Upper lobe of left lung (tissue), 6 donors: ENCODE measurements at regions not wholly inside any gene's neighbourhood (a gene's known extent, or its start where the extent isn't known, plus 50 kb on each side); places are given as distances from the start of the nearest gene placed in this dataset.
"Not testable (repeated sequence)": the region's sequence is repeated elsewhere in the genome, so short reads cannot be mapped to it uniquely, and the experiment has no call there.

Experiments
- ATAC-seq, 2 donors: fragments of 200-7000 bp; cut with Tn5 transposase; one replicate each; pipeline ENCODE4 v1.9.1; 2022; ENCODE audit warnings: mild to moderate bottlenecking in 2 of 2, moderate library complexity in 2 of 2; ENCODE audit not compliant: low FRiP score in 2 of 2
- DNase-seq, 2 donors: peaks; one replicate each; pipeline ENCODE4 v3.0.0-alpha.2; 2019 to 2020
- H3K27ac ChIP-seq, 4 donors: fragments of 200-600 bp; sonication (generic); one replicate each; pipeline ENCODE4 v1.5.1; 2016 to 2019
- H3K27me3 ChIP-seq, 4 donors: fragments of 200-600 bp; sonication (generic); one replicate each; pipeline ENCODE4 v1.5.1; 2017 to 2019
- H3K36me3 ChIP-seq, 4 donors: fragments of 200-600 bp; sonication (generic); one replicate each; pipeline ENCODE4 v1.5.1; 2016 to 2019
- H3K4me1 ChIP-seq, 4 donors: fragments of 200-600 bp; sonication (generic); one replicate each; pipeline ENCODE4 v1.5.1; 2018 to 2019
- H3K4me3 ChIP-seq, 4 donors: fragments of 200-600 bp; sonication (generic); one replicate each; pipeline ENCODE4 v1.5.1; 2017 to 2019; ENCODE audit warnings: mild to moderate bottlenecking in 2 of 4, moderate library complexity in 1 of 4
- H3K9me3 ChIP-seq, 4 donors: fragments of 200-600 bp; sonication (generic); one replicate each; pipeline ENCODE4 v1.5.1; 2018 to 2019
- EP300 ChIP-seq, 4 donors: sonication (generic); formaldehyde crosslinking; IDR thresholded peaks; one replicate each; pipeline ENCODE4 v1.5.1; 2017; ENCODE audit warnings: antibody characterized with exemption in 4 of 4, control low read depth in 2 of 4
- POLR2A ChIP-seq, 4 donors: fragments of 450-650 bp; IDR thresholded peaks; one replicate each; pipeline ENCODE4 v1.5.1; 2016 to 2017; ENCODE audit warnings: antibody characterized with exemption in 4 of 4, mild to moderate bottlenecking in 2 of 4
- POLR2AphosphoS5 ChIP-seq, 2 donors: sonication (generic); formaldehyde crosslinking; IDR thresholded peaks; one replicate each; pipeline ENCODE4 v1.5.1; 2017; ENCODE audit warnings: antibody characterized with exemption in 2 of 2
- WGBS, 2 donors: methylation state at CpG; one replicate each; pipeline ENCODE4 v1.1.5; 2017 to 2018; 5-methylcytosine and 5-hydroxymethylcytosine counted together
- TF ChIP-seq, protein P1 (sequence below), 6 experiments: fragments of 450-650 bp in 4 of 6; fragments of 200-600 bp in 2 of 6; sonication (generic) in 2 of 6; IDR thresholded peaks; one replicate each; pipeline ENCODE4 v1.5.1; 2016 to 2019; ENCODE audit warnings: antibody characterized with exemption in 6 of 6
- donor health status: DM: no; HTN: no; CAD: no; lungs with moderate emphysema.
- donor health status: DM: no; HTN: yes; CAD: no; lungs with severe emphysema.

- Histone ChIP-seq H3K36me3 (no peaks in the 10 kb centered on the region), H3K27me3 (no peaks in the 10 kb centered on the region), H3K4me3 (no peak overlapping the region), H3K4me1 (no peaks in the 10 kb centered on the region), H3K9me3 (no peaks in the 10 kb centered on the region), H3K27ac (no peak overlapping the region)
- DNase-seq, result no peak
- ATAC-seq, result no peak
- no peak for TF ChIP-seq POLR2AphosphoS5 (IDR thresholded peaks at IDR 0.05)
- TF ChIP-seq, protein P1, sequence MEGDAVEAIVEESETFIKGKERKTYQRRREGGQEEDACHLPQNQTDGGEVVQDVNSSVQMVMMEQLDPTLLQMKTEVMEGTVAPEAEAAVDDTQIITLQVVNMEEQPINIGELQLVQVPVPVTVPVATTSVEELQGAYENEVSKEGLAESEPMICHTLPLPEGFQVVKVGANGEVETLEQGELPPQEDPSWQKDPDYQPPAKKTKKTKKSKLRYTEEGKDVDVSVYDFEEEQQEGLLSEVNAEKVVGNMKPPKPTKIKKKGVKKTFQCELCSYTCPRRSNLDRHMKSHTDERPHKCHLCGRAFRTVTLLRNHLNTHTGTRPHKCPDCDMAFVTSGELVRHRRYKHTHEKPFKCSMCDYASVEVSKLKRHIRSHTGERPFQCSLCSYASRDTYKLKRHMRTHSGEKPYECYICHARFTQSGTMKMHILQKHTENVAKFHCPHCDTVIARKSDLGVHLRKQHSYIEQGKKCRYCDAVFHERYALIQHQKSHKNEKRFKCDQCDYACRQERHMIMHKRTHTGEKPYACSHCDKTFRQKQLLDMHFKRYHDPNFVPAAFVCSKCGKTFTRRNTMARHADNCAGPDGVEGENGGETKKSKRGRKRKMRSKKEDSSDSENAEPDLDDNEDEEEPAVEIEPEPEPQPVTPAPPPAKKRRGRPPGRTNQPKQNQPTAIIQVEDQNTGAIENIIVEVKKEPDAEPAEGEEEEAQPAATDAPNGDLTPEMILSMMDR (IDR thresholded peaks at IDR 0.05), result no peak
- no peak for TF ChIP-seq EP300 (IDR thresholded peaks at IDR 0.05)
- TF ChIP-seq POLR2A (IDR thresholded peaks at IDR 0.05), result no peak
Observed at GRCh38 chrX:20680998-20681397, 414.3 kb upstream of the RPS6KA3 start.

GRCh38 chrX:20672476-20672875 is 405.8 kb upstream of the RPS6KA3 start:
- DNase-seq (no peak), ATAC-seq (no peak)
- 73 to 78% methylated on average over 2 of the region's 2 CpGs for WGBS, 2 donors
- Histone ChIP-seq H3K27ac (no peak overlapping the region), H3K9me3 (no peaks in the 10 kb centered on the region), H3K36me3 (no peaks in the 10 kb centered on the region), H3K4me1 (no peaks in the 10 kb centered on the region), H3K4me3 (no peak overlapping the region), H3K27me3 (no peaks in the 10 kb centered on the region)
- TF ChIP-seq POLR2A (IDR thresholded peaks at IDR 0.05), result no peak
- no peak for TF ChIP-seq EP300 (IDR thresholded peaks at IDR 0.05)
- TF ChIP-seq POLR2AphosphoS5 (IDR thresholded peaks at IDR 0.05), result no peak
- TF ChIP-seq, protein P1 (IDR thresholded peaks at IDR 0.05), result no peak

- H3K4me3 ChIP-seq, H3K36me3 ChIP-seq, H3K9me3 ChIP-seq, H3K4me1 ChIP-seq, ATAC-seq, DNase-seq, H3K27me3 ChIP-seq, H3K27ac ChIP-seq: not testable (repeated sequence)
- 54 to 68% methylated on average over 3 of the region's 3 CpGs for WGBS, 2 donors
Observed at GRCh38 chrX:20671746-20672145, 405.0 kb upstream of the RPS6KA3 start.

- DNase-seq (no peak), ATAC-seq (no peak)
- Histone ChIP-seq H3K4me3 (no peak overlapping the region), H3K9me3 (no peaks in the 10 kb centered on the region), H3K4me1 (no peaks in the 10 kb centered on the region), H3K27ac (no peak overlapping the region), H3K36me3 (no peaks in the 10 kb centered on the region), H3K27me3 (no peaks in the 10 kb centered on the region)
- WGBS, 2 donors, result 75 to 81% methylated on average over 3 of the region's 3 CpGs
- TF ChIP-seq POLR2A (IDR thresholded peaks at IDR 0.05), result no peak
- TF ChIP-seq, protein P1 (IDR thresholded peaks at IDR 0.05), result no peak
- TF ChIP-seq POLR2AphosphoS5 (IDR thresholded peaks at IDR 0.05), result no peak
Observed at GRCh38 chrX:20670611-20671010, 403.9 kb upstream of the RPS6KA3 start.

DNA sequence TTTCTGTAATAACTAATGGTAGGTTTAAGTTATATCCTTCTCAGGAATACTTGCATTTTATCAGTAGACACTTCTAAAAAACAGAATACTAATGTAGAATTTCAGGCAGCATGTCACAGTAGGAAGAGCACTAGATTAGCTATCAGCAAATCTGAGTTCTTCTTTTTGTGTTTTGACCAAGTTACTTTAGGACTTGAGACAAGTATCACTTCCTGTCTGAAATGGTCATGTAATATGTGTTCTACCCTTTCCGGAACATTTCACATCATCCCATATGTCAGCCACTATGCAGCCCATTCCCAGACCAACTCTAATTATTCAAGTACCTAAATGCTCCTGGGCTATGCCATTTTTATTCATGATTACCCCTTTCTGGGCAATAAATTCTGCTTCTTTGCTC is 401.8 kb upstream of the RPS6KA3 start:
- H3K4me3 ChIP-seq, result no peak overlapping the region
- DNase-seq (no peak), ATAC-seq (no peak)
- H3K36me3 ChIP-seq, result no peaks in the 10 kb centered on the region
- no peaks in the 10 kb centered on the region for H3K9me3 ChIP-seq
- H3K27me3 ChIP-seq, result no peaks in the 10 kb centered on the region
- no peaks in the 10 kb centered on the region for H3K4me1 ChIP-seq
- H3K27ac ChIP-seq, result no peak overlapping the region
- 87 to 88% methylated on average over 1 of the region's 1 CpG for WGBS, 2 donors
- no peak for TF ChIP-seq EP300 (IDR thresholded peaks at IDR 0.05)

- no peaks in the 10 kb centered on the region for H3K36me3 ChIP-seq
- H3K4me1 ChIP-seq, result no peaks in the 10 kb centered on the region
- no peak overlapping the region for H3K27ac ChIP-seq
- H3K9me3 ChIP-seq, result no peaks in the 10 kb centered on the region
- no peak overlapping the region for H3K4me3 ChIP-seq
- TF ChIP-seq, protein P1 (IDR thresholded peaks at IDR 0.05), result no peak
- TF ChIP-seq EP300 (IDR thresholded peaks at IDR 0.05) (no peak), POLR2AphosphoS5 (IDR thresholded peaks at IDR 0.05) (no peak), POLR2A (IDR thresholded peaks at IDR 0.05) (no peak)
- H3K27me3 ChIP-seq, result no peaks in the 10 kb centered on the region
- WGBS, 2 donors, result 70 to 85% methylated on average over 2 to 3 of the region's 3 CpGs
- ATAC-seq, result no peak
- no peak for DNase-seq
Observed at GRCh38 chrX:20666331-20666730, 399.6 kb upstream of the RPS6KA3 start.
